Activated CD4-positive, alpha-beta T cell treated with anti-CD3 and anti-CD28 coated beads for 36 hours (primary cell): ENCODE measurements at regions not wholly inside any gene's neighbourhood (a gene's known extent, or its start where the extent isn't known, plus 50 kb on each side); places are given as distances from the start of the nearest gene placed in this dataset.
"Not testable (repeated sequence)": the region's sequence is repeated elsewhere in the genome, so short reads cannot be mapped to it uniquely, and the experiment has no call there.

Experiments
- ATAC-seq: fragments of 200-7000 bp; cut with Tn5 transposase; one replicate; pipeline ENCODE4 v1.10.0; 2021; ENCODE audit warnings: mild to moderate bottlenecking, moderate library complexity
- CTCF ChIA-PET: fragments of 350-600 bp; sonication (Branson Sonifier 250); formaldehyde crosslinking; loops from one replicate; lab custom pipeline; 2021; ENCODE audit warnings: antibody characterized with exemption; lab: Charles Lee
- POLR2A ChIA-PET: fragments of 350-600 bp; sonication (Branson Sonifier 250); formaldehyde crosslinking; loops from one replicate; lab custom pipeline; 2021; ENCODE audit warnings: antibody characterized with exemption, inconsistent platforms; lab: Charles Lee
- DNase-seq: peaks from one replicate; pipeline ENCODE4 v3.0.0-alpha.2; 2020
- H3K27ac Mint-ChIP-seq: one replicate; pipeline ENCODE4 v1.8.0; 2021; ENCODE audit warnings: mixed read lengths
- H3K27me3 Mint-ChIP-seq: one replicate; pipeline ENCODE4 v1.8.0; 2021; ENCODE audit warnings: mixed read lengths
- H3K36me3 Mint-ChIP-seq: one replicate; pipeline ENCODE4 v1.8.0; 2021; ENCODE audit warnings: low read depth, mixed read lengths
- H3K4me1 Mint-ChIP-seq: one replicate; pipeline ENCODE4 v1.8.0; 2021; ENCODE audit warnings: mixed read lengths
- H3K4me3 Mint-ChIP-seq: one replicate; pipeline ENCODE4 v1.8.0; 2021; ENCODE audit warnings: mild to moderate bottlenecking, moderate library complexity, mixed read lengths
- H3K9me3 Mint-ChIP-seq: one replicate; pipeline ENCODE4 v1.8.0; 2021; ENCODE audit warnings: low read depth, mixed read lengths
- intact Hi-C, 2 experiments: fragments of 100-400 bp; cut with DNase I in 1 of 2; cut with micrococcal nuclease in 1 of 2; formaldehyde crosslinking; loops; one replicate each; pipeline versions ENCODE4 v1.14.2 to v1.15.1; 2022 to 2024; cut with DNase I, micrococcal nuclease

GRCh38 chr11:57920971-57921370, 102.7 kb upstream of the OR9Q1 start:
- Mint-ChIP-seq H3K27ac (no peak overlapping the region), H3K4me1 (no peaks in the 10 kb centered on the region), H3K9me3 (no peaks in the 10 kb centered on the region), H3K4me3 (no peak overlapping the region), H3K27me3 (peaks cover 4% of the 10 kb centered on the region), H3K36me3 (no peaks in the 10 kb centered on the region)
- ATAC-seq (no peak), DNase-seq (no peak)
- intact Hi-C loops = no loop called here
- ChIA-PET POLR2A (no interaction called here), CTCF (no interaction called here)

- no peaks in the 10 kb centered on the region for H3K36me3 Mint-ChIP-seq
- intact Hi-C loops = no loop called here
- ChIA-PET CTCF (no interaction called here), POLR2A (no interaction called here)
- DNase-seq = no peak
- no peaks in the 10 kb centered on the region for H3K9me3 Mint-ChIP-seq
- no peak overlapping the region for H3K4me3 Mint-ChIP-seq
- no peak overlapping the region for H3K27ac Mint-ChIP-seq
- no peak for ATAC-seq
- H3K4me1 Mint-ChIP-seq = no peaks in the 10 kb centered on the region
- H3K27me3 Mint-ChIP-seq = peaks cover 7% of the 10 kb centered on the region
Measured at GRCh38 chr11:57932105-57932504, 91.6 kb upstream of the OR9Q1 start.

- ChIA-PET CTCF (no interaction called here), POLR2A (interaction anchor here (0.7 kb wide), 1 partner anchor 55 kb away, joined by 3 read pairs; no protein-coding TSS in a partner anchor)
- Mint-ChIP-seq H3K4me3 (no peak overlapping the region), H3K4me1 (no peaks in the 10 kb centered on the region), H3K27me3 (peaks cover 2% of the 10 kb centered on the region), H3K9me3 (no peaks in the 10 kb centered on the region), H3K27ac (no peak overlapping the region), H3K36me3 (no peaks in the 10 kb centered on the region)
- ATAC-seq = no peak
- intact Hi-C loops = no loop called here
- no peak for DNase-seq
Measured at GRCh38 chr11:57935402-57936049, 88.2 kb upstream of the OR9Q1 start.

GRCh38 chr11:57936050-57936418, 87.6 kb upstream of the OR9Q1 start:
- intact Hi-C loops = no loop called here
- ATAC-seq = no peak
- H3K27ac Mint-ChIP-seq = no peak overlapping the region
- peaks cover 2% of the 10 kb centered on the region for H3K27me3 Mint-ChIP-seq
- no peaks in the 10 kb centered on the region for H3K4me1 Mint-ChIP-seq
- POLR2A ChIA-PET = interaction anchor here (0.7 kb wide), 1 partner anchor 54 kb away, joined by 3 read pairs; no protein-coding TSS in a partner anchor
- no peak for DNase-seq
- CTCF ChIA-PET = no interaction called here
- H3K9me3 Mint-ChIP-seq = no peaks in the 10 kb centered on the region
- H3K4me3 Mint-ChIP-seq = no peak overlapping the region
- H3K36me3 Mint-ChIP-seq = no peaks in the 10 kb centered on the region

- no peak for ATAC-seq
- H3K9me3 Mint-ChIP-seq = no peaks in the 10 kb centered on the region
- no peaks in the 10 kb centered on the region for H3K4me1 Mint-ChIP-seq
- ChIA-PET CTCF (no interaction called here), POLR2A (no interaction called here)
- no peak overlapping the region for H3K4me3 Mint-ChIP-seq
- no peak for DNase-seq
- no peak overlapping the region for H3K27ac Mint-ChIP-seq
- peaks cover 6% of the 10 kb centered on the region for H3K27me3 Mint-ChIP-seq
- H3K36me3 Mint-ChIP-seq = no peaks in the 10 kb centered on the region
- intact Hi-C loops = no loop called here
Measured at GRCh38 chr11:57937431-57937830, 86.2 kb upstream of the OR9Q1 start.

- POLR2A ChIA-PET = no interaction called here
- H3K27ac Mint-ChIP-seq = no peak overlapping the region
- no peak for DNase-seq
- ATAC-seq = no peak
- H3K4me1 Mint-ChIP-seq = no peaks in the 10 kb centered on the region
- H3K36me3 Mint-ChIP-seq = no peaks in the 10 kb centered on the region
- no peak overlapping the region for H3K4me3 Mint-ChIP-seq
- peaks cover 9% of the 10 kb centered on the region for H3K27me3 Mint-ChIP-seq
- CTCF ChIA-PET = no interaction called here
- intact Hi-C loops = no loop called here
- no peaks in the 10 kb centered on the region for H3K9me3 Mint-ChIP-seq
Measured at GRCh38 chr11:57938351-57938750, 85.3 kb upstream of the OR9Q1 start.

GRCh38 chr11:57940044-57940756, 83.5 kb upstream of the OR9Q1 start:
- Mint-ChIP-seq H3K27ac (no peak overlapping the region), H3K36me3 (no peaks in the 10 kb centered on the region), H3K4me3 (no peak overlapping the region), H3K27me3 (peaks cover 9% of the 10 kb centered on the region), H3K4me1 (no peaks in the 10 kb centered on the region), H3K9me3 (no peaks in the 10 kb centered on the region)
- ChIA-PET POLR2A (no interaction called here), CTCF (interaction anchor here (0.6 kb wide), 1 partner anchor 661 kb away, joined by 3 read pairs; no protein-coding TSS in a partner anchor)
- ATAC-seq (no peak), DNase-seq (no peak)
- intact Hi-C loops = no loop called here

DNA sequence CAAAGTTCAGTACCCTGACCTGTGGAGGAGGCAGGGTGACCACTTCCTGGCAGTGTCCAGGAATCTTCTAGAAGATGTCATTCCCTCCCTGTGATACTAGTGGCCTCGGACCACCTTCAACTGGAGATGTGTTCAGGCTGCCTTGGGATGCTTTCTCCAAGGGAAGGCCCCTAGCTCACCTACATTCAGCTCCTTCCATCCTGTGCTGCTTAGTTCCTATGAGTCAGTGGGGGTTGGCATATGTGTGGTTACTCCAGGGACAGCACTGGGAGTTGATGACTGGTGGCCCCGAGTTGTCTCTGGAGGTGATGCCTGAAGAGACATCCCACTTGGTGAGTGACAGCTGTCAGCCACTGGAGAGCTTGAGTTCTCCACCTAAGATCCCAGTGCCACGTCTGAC, 81.8 kb upstream of the OR9Q1 start:
- H3K36me3 Mint-ChIP-seq = no peaks in the 10 kb centered on the region
- no peak overlapping the region for H3K27ac Mint-ChIP-seq
- peaks cover 9% of the 10 kb centered on the region for H3K27me3 Mint-ChIP-seq
- CTCF ChIA-PET = no interaction called here
- no peaks in the 10 kb centered on the region for H3K4me1 Mint-ChIP-seq
- POLR2A ChIA-PET = no interaction called here
- DNase-seq (no peak), ATAC-seq (no peak)
- no peaks in the 10 kb centered on the region for H3K9me3 Mint-ChIP-seq
- no peak overlapping the region for H3K4me3 Mint-ChIP-seq
- intact Hi-C loops = no loop called here

DNA sequence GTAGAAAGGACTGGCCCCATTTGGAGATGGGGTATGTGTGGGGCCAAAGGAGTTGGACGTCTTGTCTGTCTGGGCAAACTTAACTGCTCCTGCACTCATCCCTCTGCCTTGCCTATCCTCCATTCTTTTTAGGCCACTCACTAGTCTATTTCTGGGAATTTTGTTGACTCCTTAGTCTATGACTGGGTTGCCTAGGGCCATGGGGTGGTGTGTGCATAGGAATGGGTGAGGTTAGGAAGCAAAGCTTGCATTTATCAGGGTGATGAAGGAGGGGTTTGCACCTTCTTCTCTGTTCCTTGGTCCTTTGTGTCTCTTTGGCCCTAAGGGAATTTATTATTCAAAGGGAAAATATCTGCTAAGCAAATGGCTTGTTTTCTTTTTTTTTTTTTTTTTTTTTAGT, 80.9 kb upstream of the OR9Q1 start:
- ATAC-seq (no peak), DNase-seq (no peak)
- H3K27ac Mint-ChIP-seq = no peak overlapping the region
- no peaks in the 10 kb centered on the region for H3K4me1 Mint-ChIP-seq
- no peaks in the 10 kb centered on the region for H3K36me3 Mint-ChIP-seq
- peaks cover 9% of the 10 kb centered on the region for H3K27me3 Mint-ChIP-seq
- ChIA-PET CTCF (no interaction called here), POLR2A (no interaction called here)
- H3K9me3 Mint-ChIP-seq = no peaks in the 10 kb centered on the region
- H3K4me3 Mint-ChIP-seq = no peak overlapping the region
- intact Hi-C loops = no loop called here

- H3K9me3 Mint-ChIP-seq, H3K4me1 Mint-ChIP-seq, H3K4me3 Mint-ChIP-seq, intact Hi-C loops, H3K27me3 Mint-ChIP-seq, DNase-seq, H3K27ac Mint-ChIP-seq, ATAC-seq, CTCF ChIA-PET, H3K36me3 Mint-ChIP-seq, POLR2A ChIA-PET: not testable (repeated sequence)
Measured at GRCh38 chr11:57943766-57944165, 79.9 kb upstream of the OR9Q1 start.

- DNase-seq = no peak
- H3K4me1 Mint-ChIP-seq = no peaks in the 10 kb centered on the region
- intact Hi-C loops = no loop called here
Measured at GRCh38 chr11:57946628-57947027, 77.1 kb upstream of the OR9Q1 start.

GRCh38 chr11:57964660-57965059, 59.0 kb upstream of the OR9Q1 start:
- no peak for DNase-seq
- H3K27me3 Mint-ChIP-seq = peaks cover 10% of the 10 kb centered on the region
- no peaks in the 10 kb centered on the region for H3K36me3 Mint-ChIP-seq
- no peaks in the 10 kb centered on the region for H3K4me1 Mint-ChIP-seq
- no peak for ATAC-seq
- CTCF ChIA-PET = no interaction called here
- no peaks in the 10 kb centered on the region for H3K9me3 Mint-ChIP-seq
- no peak overlapping the region for H3K4me3 Mint-ChIP-seq
- intact Hi-C loops = no loop called here
- POLR2A ChIA-PET = no interaction called here
- H3K27ac Mint-ChIP-seq = no peak overlapping the region

More at GRCh38 chr11:57946628-57947027, 77.1 kb upstream of the OR9Q1 start:
- CTCF ChIA-PET = interaction anchor here (0.6 kb wide), 1 partner anchor 19 kb away, joined by 3 read pairs; no protein-coding TSS in a partner anchor
- Mint-ChIP-seq H3K9me3 (no peaks in the 10 kb centered on the region), H3K27ac (no peak overlapping the region), H3K27me3 (peaks cover 7% of the 10 kb centered on the region), H3K36me3 (no peaks in the 10 kb centered on the region), H3K4me3 (no peak overlapping the region)
- ATAC-seq = no peak
- POLR2A ChIA-PET = no interaction called here
